ENCODE measurements at regions not wholly inside any gene's neighbourhood (a gene's known extent, or its start where the extent isn't known, plus 50 kb on each side); places are given as distances from the start of the nearest gene placed in this dataset.

GRCh38 chr5:56433039-56433617 is 200.0 kb upstream of the ANKRD55 start:
- TF ChIP-seq POLR2AphosphoS5 (IDR thresholded peaks at IDR 0.05) (no peak), CTCF (IDR thresholded peaks at IDR 0.05) (no peak), POLR2A (IDR thresholded peaks at IDR 0.05) (no peak)

Data from upper lobe of left lung (tissue), 4 donors.